ENCODE measurements at regions not wholly inside any gene's neighbourhood (a gene's known extent, or its start where the extent isn't known, plus 50 kb on each side); places are given as distances from the start of the nearest gene placed in this dataset.

DNA sequence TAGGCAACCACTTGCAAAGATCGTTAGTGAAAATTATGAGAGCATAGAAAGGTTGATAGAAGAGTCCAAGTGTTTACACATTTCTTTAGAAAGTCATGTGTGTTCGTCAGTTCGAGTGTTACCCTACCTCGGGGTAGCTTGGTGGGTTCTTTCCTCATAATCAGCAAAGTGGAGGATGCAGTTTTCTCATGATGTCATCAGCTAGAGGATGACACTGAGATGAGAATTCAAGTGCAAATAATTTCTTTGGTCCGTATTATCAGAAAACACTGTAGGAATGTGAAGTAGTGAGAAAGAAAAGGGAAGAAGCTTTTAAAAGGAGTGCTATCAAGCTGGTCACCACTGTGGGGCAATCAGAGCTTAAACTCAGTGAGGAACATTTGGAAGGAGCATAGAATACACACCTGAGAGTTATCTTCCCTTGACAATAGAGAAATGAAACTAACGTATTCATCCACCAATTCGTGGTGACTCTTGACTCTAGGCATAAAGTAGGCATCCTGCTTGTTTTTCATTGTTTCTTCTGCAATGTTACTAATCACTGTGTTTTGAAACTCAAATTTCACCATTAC, 1340.9 kb upstream of the TMEM132C start:
- TF ChIP-seq, protein P1, sequence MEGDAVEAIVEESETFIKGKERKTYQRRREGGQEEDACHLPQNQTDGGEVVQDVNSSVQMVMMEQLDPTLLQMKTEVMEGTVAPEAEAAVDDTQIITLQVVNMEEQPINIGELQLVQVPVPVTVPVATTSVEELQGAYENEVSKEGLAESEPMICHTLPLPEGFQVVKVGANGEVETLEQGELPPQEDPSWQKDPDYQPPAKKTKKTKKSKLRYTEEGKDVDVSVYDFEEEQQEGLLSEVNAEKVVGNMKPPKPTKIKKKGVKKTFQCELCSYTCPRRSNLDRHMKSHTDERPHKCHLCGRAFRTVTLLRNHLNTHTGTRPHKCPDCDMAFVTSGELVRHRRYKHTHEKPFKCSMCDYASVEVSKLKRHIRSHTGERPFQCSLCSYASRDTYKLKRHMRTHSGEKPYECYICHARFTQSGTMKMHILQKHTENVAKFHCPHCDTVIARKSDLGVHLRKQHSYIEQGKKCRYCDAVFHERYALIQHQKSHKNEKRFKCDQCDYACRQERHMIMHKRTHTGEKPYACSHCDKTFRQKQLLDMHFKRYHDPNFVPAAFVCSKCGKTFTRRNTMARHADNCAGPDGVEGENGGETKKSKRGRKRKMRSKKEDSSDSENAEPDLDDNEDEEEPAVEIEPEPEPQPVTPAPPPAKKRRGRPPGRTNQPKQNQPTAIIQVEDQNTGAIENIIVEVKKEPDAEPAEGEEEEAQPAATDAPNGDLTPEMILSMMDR (IDR thresholded peaks at IDR 0.05), result peak; percentile 15 to 43 (median 22)
- TF ChIP-seq POLR2A (IDR thresholded peaks at IDR 0.05), result no peak
